ENCODE measurements at regions not wholly inside any gene's neighbourhood (a gene's known extent, or its start where the extent isn't known, plus 50 kb on each side); places are given as distances from the start of the nearest gene placed in this dataset.

GRCh38 chr2:16911746-16912145, 246.1 kb upstream of the CYRIA start:
- H3K27me3 Mint-ChIP-seq (ENCODE audit: insufficient read depth, low read depth, poor library complexity) = no peaks in the 10 kb centered on the region
- no peak for ATAC-seq
- no peaks in the 10 kb centered on the region for H3K36me3 Mint-ChIP-seq (ENCODE audit: low read depth)
- no peak overlapping the region for H3K4me2 ChIP-seq
- TF ChIP-seq EZH2phosphoT487 (IDR thresholded peaks at IDR 0.05; ENCODE audit: unreplicated experiment) = no peak
- no peak for TF ChIP-seq CTCF (conservative IDR thresholded peaks at IDR 0.05; ENCODE audit: low read depth in 2 of 2)
- TF ChIP-seq EZH2 (IDR thresholded peaks at IDR 0.05; ENCODE audit: low read depth, unreplicated experiment) = no peak
- no peak for TF ChIP-seq POLR2AphosphoS5 (IDR thresholded peaks at IDR 0.05; ENCODE audit: low read depth)
- no peak for TF ChIP-seq JUNB (IDR thresholded peaks at IDR 0.05; ENCODE audit: unreplicated experiment)
- TF ChIP-seq ETS1 (IDR thresholded peaks at IDR 0.05) = no peak
- no peak for TF ChIP-seq ZNF114 (CRISPR knock-in tag; IDR thresholded peaks at IDR 0.05)
- TF ChIP-seq NANOG (IDR thresholded peaks at IDR 0.05; ENCODE audit: borderline replicate concordance) = no peak
- no peak for TF ChIP-seq ZNF462 (CRISPR knock-in tag; IDR thresholded peaks at IDR 0.05)
- no peak for TF ChIP-seq ZNF331 (CRISPR knock-in tag; IDR thresholded peaks at IDR 0.05; ENCODE audit: low read depth)
- no peak overlapping the region for H3K27ac Mint-ChIP-seq
- no peak overlapping the region for H3K27ac ChIP-seq (ENCODE audit: low read depth)
- no peaks in the 10 kb centered on the region for H3F3A ChIP-seq (replicated peaks; ENCODE audit: low read depth)
- H3K4me3 ChIP-seq = no peak overlapping the region
- no peaks in the 10 kb centered on the region for H3K9me3 Mint-ChIP-seq
- no peak overlapping the region for H2AFZ ChIP-seq
- no peak overlapping the region for H3K4me3 Mint-ChIP-seq
- H3K9me2 ChIP-seq (ENCODE audit: insufficient read depth) = peaks cover 7% of the 10 kb centered on the region
- no peaks in the 10 kb centered on the region for H4K20me1 ChIP-seq (replicated peaks; ENCODE audit: insufficient read depth)
- no peaks in the 10 kb centered on the region for H3K4me1 ChIP-seq (ENCODE audit: insufficient read depth)
- peaks cover 6% of the 10 kb centered on the region; the same call in 2 of the 3 replicates for H3K4me1 Mint-ChIP-seq
- H3K79me2 ChIP-seq (replicated peaks; ENCODE audit: insufficient read depth) = no peaks in the 10 kb centered on the region
- no peaks in the 10 kb centered on the region for H3K27me3 ChIP-seq (ENCODE audit: insufficient read depth)
- H3K36me3 ChIP-seq (ENCODE audit: insufficient read depth) = no peaks in the 10 kb centered on the region
- no peak for DNase-seq (ENCODE audit: low spot score)

Data from GM23338 (cell line).